H1 (cell line): ENCODE measurements at regions not wholly inside any gene's neighbourhood (a gene's known extent, or its start where the extent isn't known, plus 50 kb on each side); places are given as distances from the start of the nearest gene placed in this dataset.
A peak's percentile ranks its signal among the peaks of the same experiment; 100 is the strongest.

Source experiments
- CTCF ChIA-PET: fragments of 300-600 bp; sonication (Branson Sonifier 250); formaldehyde crosslinking; loops from one replicate; lab custom pipeline; 2021; ENCODE audit not compliant: partially characterized antibody; lab: Charles Lee
- POLR2A ChIA-PET: fragments of 300-600 bp; sonication (Branson Sonifier 250); formaldehyde crosslinking; loops from one replicate; lab custom pipeline; 2021; ENCODE audit warnings: inconsistent platforms; ENCODE audit not compliant: partially characterized antibody; lab: Charles Lee
- DNase-seq, 2 experiments: peaks; one replicate each; pipeline versions ENCODE4 v3.0.0 to v3.0.0-alpha.2; 2010 to 2022; ENCODE audit warnings: low spot score in 2 of 2, low read depth in 1 of 2, mixed read lengths in 1 of 2
- FAIRE-seq: peaks from 2 replicates; lab custom pipeline; 2011; peaks lifted over from hg19 to GRCh38; lab: Jason Lieb, UNC
- H2AFZ ChIP-seq: 2 replicates; pipeline ENCODE4 v1.8.1; 2012; ENCODE audit warnings: low read length, inconsistent platforms
- H2AK5ac ChIP-seq: 2 replicates; pipeline ENCODE4 v1.6.1; 2013; ENCODE audit warnings: low read depth, low read length
- H2BK120ac ChIP-seq: replicated peaks from 2 replicates; pipeline ENCODE3; 2013; ENCODE audit warnings: low read depth, low read length, inconsistent platforms
- H2BK12ac ChIP-seq: 2 replicates; pipeline ENCODE4 v1.6.1; 2013; ENCODE audit warnings: low read depth, low read length
- H2BK15ac ChIP-seq: 2 replicates; pipeline ENCODE4 v1.6.1; 2013; ENCODE audit warnings: low read length
- H2BK20ac ChIP-seq: 2 replicates; pipeline ENCODE4 v1.6.1; 2013; ENCODE audit warnings: low read length
- H2BK5ac ChIP-seq: 2 replicates; pipeline ENCODE4 v1.6.1; 2013; ENCODE audit warnings: low read depth, low read length
- H3K14ac ChIP-seq: 2 replicates; pipeline ENCODE4 v1.6.1; 2013; ENCODE audit warnings: inconsistent platforms; ENCODE audit not compliant: insufficient read length
- H3K18ac ChIP-seq: 2 replicates; pipeline ENCODE4 v1.6.1; 2013; ENCODE audit warnings: low read length; ENCODE audit errors: extremely low read depth
- H3K23ac ChIP-seq: 2 replicates; pipeline ENCODE4 v1.6.1; 2013; ENCODE audit warnings: inconsistent platforms; ENCODE audit not compliant: insufficient read length
- H3K23me2 ChIP-seq: 2 replicates; pipeline ENCODE4 v1.6.1; 2013; ENCODE audit warnings: low read depth, low read length
- H3K27ac ChIP-seq: 2 replicates; pipeline ENCODE4 v1.6.1; 2011; ENCODE audit warnings: low read depth, low read length, inconsistent platforms
- H3K27me3 ChIP-seq, 4 experiments: replicated peaks in 1 of 4; 1 replicate in 1 of 4; 2 replicates in 3 of 4; pipeline versions ENCODE4 v1.6.1 to v1.8.1; 2011 to 2013; ENCODE audit warnings: low read length in 3 of 4, mild to moderate bottlenecking in 3 of 4, inconsistent platforms in 2 of 4, mixed read lengths in 2 of 4, moderate library complexity in 1 of 4; ENCODE audit not compliant: control insufficient read depth in 3 of 4, insufficient read depth in 3 of 4; ENCODE audit errors: extremely low read depth in 1 of 4
- H3K36me3 ChIP-seq, 4 experiments: 2 replicates each; pipeline versions ENCODE4 v1.6.1 to v1.8.1; 2011 to 2013; ENCODE audit warnings: mild to moderate bottlenecking in 4 of 4, low read length in 3 of 4, moderate library complexity in 2 of 4, control low read depth in 1 of 4, inconsistent platforms in 1 of 4; ENCODE audit not compliant: insufficient read depth in 4 of 4, control insufficient read depth in 2 of 4
- H3K4ac ChIP-seq: replicated peaks from 2 replicates; pipeline ENCODE3; 2013; ENCODE audit warnings: low read length, low read depth, mixed read lengths, inconsistent platforms; ENCODE audit not compliant: insufficient read length
- H3K4me1 ChIP-seq, 4 experiments: replicated peaks in 1 of 4; 1 replicate in 1 of 4; 2 replicates in 3 of 4; pipeline versions ENCODE4 v1.6.1 to v1.8.1; 2011 to 2013; ENCODE audit warnings: low read length in 3 of 4, inconsistent platforms in 2 of 4, mixed read lengths in 1 of 4; ENCODE audit not compliant: insufficient read depth in 4 of 4, control insufficient read depth in 3 of 4
- H3K4me2 ChIP-seq, 2 experiments: 2 replicates each; pipeline versions ENCODE4 v1.6.1 to v1.8.1; 2011 to 2013; ENCODE audit warnings: low read depth in 2 of 2, low read length in 2 of 2, control low read depth in 1 of 2, inconsistent platforms in 1 of 2, mild to moderate bottlenecking in 1 of 2; ENCODE audit not compliant: insufficient read depth in 1 of 2
- H3K4me3 ChIP-seq, 4 experiments: fragments of 200-600, 300-600 bp in 1 of 4; sonication (generic), shearing (Covaris generic), sonication (Bioruptor Twin) in 1 of 4; 2 replicates each; pipeline versions ENCODE4 v1.5.1 to v1.8.1; 2011 to 2016; ENCODE audit warnings: low read length in 4 of 4, low read depth in 3 of 4, control low read depth in 2 of 4, inconsistent platforms in 2 of 4, mild to moderate bottlenecking in 2 of 4, mixed read lengths in 1 of 4, moderate library complexity in 1 of 4; ENCODE audit not compliant: insufficient read depth in 2 of 4; ENCODE audit errors: extremely low read depth in 1 of 4
- H3K56ac ChIP-seq: replicated peaks from 2 replicates; pipeline ENCODE3; 2013; ENCODE audit warnings: low read depth, mild to moderate bottlenecking, mixed read lengths, low read length, inconsistent platforms; ENCODE audit not compliant: insufficient read length
- H3K79me1 ChIP-seq: 2 replicates; pipeline ENCODE4 v1.6.1; 2013; ENCODE audit warnings: low read depth, low read length, control low read depth
- H3K79me2 ChIP-seq, 2 experiments: 2 replicates each; pipeline versions ENCODE4 v1.6.1 to v1.8.1; 2012 to 2013; ENCODE audit warnings: low read length in 2 of 2, mild to moderate bottlenecking in 2 of 2, inconsistent platforms in 1 of 2; ENCODE audit not compliant: insufficient read depth in 2 of 2, control insufficient read depth in 1 of 2
- H3K9ac ChIP-seq, 4 experiments: replicated peaks in 1 of 4; 1 replicate in 1 of 4; 2 replicates in 3 of 4; pipeline versions ENCODE4 v1.6.1 to v1.8.1; 2011 to 2013; ENCODE audit warnings: low read depth in 3 of 4, low read length in 3 of 4, control low read depth in 2 of 4, mild to moderate bottlenecking in 2 of 4, moderate library complexity in 2 of 4, inconsistent platforms in 1 of 4; ENCODE audit errors: extremely low read depth in 1 of 4
- H3K9me3 ChIP-seq, 2 experiments: 2 replicates each; pipeline versions ENCODE4 v1.6.1 to v1.8.1; 2012 to 2013; ENCODE audit warnings: mild to moderate bottlenecking in 2 of 2, moderate library complexity in 2 of 2, control low read depth in 1 of 2, inconsistent platforms in 1 of 2, low read depth in 1 of 2, low read length in 1 of 2, mixed read lengths in 1 of 2; ENCODE audit not compliant: insufficient read depth in 2 of 2
- H4K20me1 ChIP-seq, 2 experiments: replicated peaks in 1 of 2; 2 replicates each; pipeline versions ENCODE3 to v1.8.1; 2011 to 2013; ENCODE audit warnings: inconsistent platforms in 2 of 2, low read length in 2 of 2, mild to moderate bottlenecking in 1 of 2; ENCODE audit not compliant: insufficient read depth in 2 of 2, control insufficient read depth in 1 of 2
- H4K5ac ChIP-seq: 2 replicates; pipeline ENCODE4 v1.6.1; 2013; ENCODE audit warnings: low read length, low read depth, mixed read lengths, inconsistent platforms; ENCODE audit not compliant: insufficient read length
- H4K8ac ChIP-seq: 2 replicates; pipeline ENCODE4 v1.8.0; 2013; ENCODE audit warnings: mild to moderate bottlenecking, moderate library complexity, low read length, inconsistent platforms; ENCODE audit not compliant: insufficient read depth; ENCODE audit errors: extremely low read depth
- H4K91ac ChIP-seq: replicated peaks from 2 replicates; pipeline ENCODE3; 2013; ENCODE audit warnings: low read length, mixed read lengths, inconsistent platforms; ENCODE audit not compliant: insufficient read length
- CHD1 ChIP-seq: IDR thresholded peaks from 2 replicates; pipeline ENCODE4 v1.6.1; 2012; ENCODE audit warnings: low read depth, low read length, improper control_type of control experiment
- KDM4A ChIP-seq: IDR thresholded peaks from one replicate; pipeline ENCODE4 v1.7.1; 2012; ENCODE audit warnings: low read depth, mild to moderate bottlenecking, moderate library complexity, low read length, inconsistent platforms; ENCODE audit not compliant: severe bottlenecking
- NRF1 ChIP-seq: IDR thresholded peaks from 2 replicates; pipeline ENCODE4 v1.6.1; 2011; ENCODE audit warnings: mild to moderate bottlenecking, low read depth, low read length, improper control_type of control experiment
- RAD21 ChIP-seq, 2 experiments: IDR thresholded peaks in 1 of 2; conservative IDR thresholded peaks in 1 of 2; 2 replicates each; pipeline ENCODE4 v1.6.1; 2011; ENCODE audit warnings: low read depth in 2 of 2, low read length in 2 of 2, improper control_type of control experiment in 1 of 2, inconsistent platforms in 1 of 2, mild to moderate bottlenecking in 1 of 2, moderate library complexity in 1 of 2
- WGBS, 2 experiments: shearing (Covaris generic) in 1 of 2; methylation state at CpG; one replicate each; pipeline versions ENCODE4 v1.1.6 to v1.1.7; 2013 to 2015; ENCODE audit warnings: low lambda C conversion rate in 2 of 2, mixed read lengths in 2 of 2, inconsistent platforms in 1 of 2, low coverage in 1 of 2, missing lambda C conversion rate in 1 of 2; ENCODE audit not compliant: insufficient replicate concordance in 2 of 2, insufficient coverage in 1 of 2, insufficient read length in 1 of 2; ENCODE audit errors: extremely low coverage in 1 of 2, missing lambda C conversion rate in 1 of 2; 5-methylcytosine and 5-hydroxymethylcytosine counted together
- TF ChIP-seq, protein P1 (sequence below), 3 experiments: IDR thresholded peaks; 1 replicate in 2 of 3; 2 replicates in 1 of 3; pipeline versions ENCODE4 v1.5.1 to v1.6.1; 2011; ENCODE audit warnings: low read length in 3 of 3, mild to moderate bottlenecking in 3 of 3, inconsistent platforms in 2 of 3, low read depth in 1 of 3, moderate library complexity in 1 of 3; ENCODE audit not compliant: insufficient read depth in 1 of 3; ENCODE audit errors: control extremely low read depth in 1 of 3

DNA sequence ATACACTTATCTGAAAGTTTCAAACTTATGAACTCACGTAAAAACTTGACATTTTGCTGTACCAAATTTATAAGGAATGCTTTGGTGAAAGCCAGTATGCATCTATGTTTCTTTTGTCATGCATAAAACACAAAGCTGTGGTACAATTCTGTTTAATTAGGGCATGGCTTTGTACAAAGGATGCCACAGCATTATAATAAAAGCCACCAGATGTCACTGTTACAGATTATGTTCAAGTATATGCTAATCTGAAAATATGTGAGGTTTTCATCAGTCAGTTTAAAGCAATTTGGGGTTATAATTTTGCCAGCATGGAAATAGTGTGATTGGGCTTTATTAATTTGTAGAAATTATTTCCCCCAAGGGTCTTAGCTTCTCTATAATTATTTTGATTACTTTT, 69.0 kb downstream of the ATOH1 start:
- peak; percentile 7 for FAIRE-seq
- no peak for DNase-seq
- no peak overlapping the region for H3K27ac ChIP-seq

More for the DNA sequence above, 69.0 kb downstream of the ATOH1 start:
- no peak overlapping the region for H2BK120ac ChIP-seq
- no peak overlapping the region for H3K18ac ChIP-seq
- no peaks in the 10 kb centered on the region for H3K4me1 ChIP-seq
- no peak overlapping the region for H2BK12ac ChIP-seq
- H3K4me3 ChIP-seq = no peak overlapping the region
- no peak overlapping the region for H3K4ac ChIP-seq
- 90% methylated on average over 1 of the region's 1 CpG; no CpG with 5 or more reads in 1 of the 2 experiments for WGBS, 2 experiments
- H3K56ac ChIP-seq = no peak overlapping the region
- no peak overlapping the region for H4K5ac ChIP-seq
- H3K23ac ChIP-seq = no peak overlapping the region
- H3K79me1 ChIP-seq = no peaks in the 10 kb centered on the region
- H2AK5ac ChIP-seq = no peak overlapping the region
- no peak overlapping the region for H2AFZ ChIP-seq
- no peaks in the 10 kb centered on the region for H3K27me3 ChIP-seq
- no peak overlapping the region for H3K14ac ChIP-seq
- H4K91ac ChIP-seq = no peak overlapping the region
- no peak overlapping the region for H3K4me2 ChIP-seq
- H4K8ac ChIP-seq = no peak overlapping the region
- TF ChIP-seq KDM4A (no peak), RAD21 (IDR thresholded peaks at IDR 0.05 in 1 of 2, conservative IDR thresholded peaks at IDR 0.05 in 1 of 2; ENCODE audit: low read depth in 2 of 2, low read length in 2 of 2) (peak in 1 of 2 experiments; percentile 2; a peak in 1 of 4 replicates), NRF1 (no peak), CHD1 (no peak)
- TF ChIP-seq, protein P1, sequence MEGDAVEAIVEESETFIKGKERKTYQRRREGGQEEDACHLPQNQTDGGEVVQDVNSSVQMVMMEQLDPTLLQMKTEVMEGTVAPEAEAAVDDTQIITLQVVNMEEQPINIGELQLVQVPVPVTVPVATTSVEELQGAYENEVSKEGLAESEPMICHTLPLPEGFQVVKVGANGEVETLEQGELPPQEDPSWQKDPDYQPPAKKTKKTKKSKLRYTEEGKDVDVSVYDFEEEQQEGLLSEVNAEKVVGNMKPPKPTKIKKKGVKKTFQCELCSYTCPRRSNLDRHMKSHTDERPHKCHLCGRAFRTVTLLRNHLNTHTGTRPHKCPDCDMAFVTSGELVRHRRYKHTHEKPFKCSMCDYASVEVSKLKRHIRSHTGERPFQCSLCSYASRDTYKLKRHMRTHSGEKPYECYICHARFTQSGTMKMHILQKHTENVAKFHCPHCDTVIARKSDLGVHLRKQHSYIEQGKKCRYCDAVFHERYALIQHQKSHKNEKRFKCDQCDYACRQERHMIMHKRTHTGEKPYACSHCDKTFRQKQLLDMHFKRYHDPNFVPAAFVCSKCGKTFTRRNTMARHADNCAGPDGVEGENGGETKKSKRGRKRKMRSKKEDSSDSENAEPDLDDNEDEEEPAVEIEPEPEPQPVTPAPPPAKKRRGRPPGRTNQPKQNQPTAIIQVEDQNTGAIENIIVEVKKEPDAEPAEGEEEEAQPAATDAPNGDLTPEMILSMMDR (IDR thresholded peaks at IDR 0.05; ENCODE audit: control extremely low read depth in 1 of 3, insufficient read depth in 1 of 3, low read depth in 1 of 3, low read length in 3 of 3) = peak in 1 of 3 experiments; percentile 23; a peak in 1 of 4 replicates
- no peaks in the 10 kb centered on the region for H3K23me2 ChIP-seq
- ChIA-PET CTCF (interaction anchor here (0.8 to 3.7 kb wide), 9 partner anchors 12 to 235 kb away, joined by 3 to 8 read pairs (median 4); no protein-coding TSS in a partner anchor), POLR2A (no interaction called here)
- H3K36me3 ChIP-seq = no peaks in the 10 kb centered on the region
- no peaks in the 10 kb centered on the region for H3K79me2 ChIP-seq
- H2BK15ac ChIP-seq = no peak overlapping the region
- H4K20me1 ChIP-seq = no peaks in the 10 kb centered on the region
- H2BK5ac ChIP-seq = no peak overlapping the region
- H3K9ac ChIP-seq = no peak overlapping the region
- H2BK20ac ChIP-seq = no peak overlapping the region
- H3K9me3 ChIP-seq = no peaks in the 10 kb centered on the region
